NOMO-1 treated with dmso at 0.1 percent for 144 hours (cell line): ENCODE measurements at regions not wholly inside any gene's neighbourhood (a gene's known extent, or its start where the extent isn't known, plus 50 kb on each side); places are given as distances from the start of the nearest gene placed in this dataset.
A peak's percentile ranks its signal among the peaks of the same experiment; 100 is the strongest.
"Not testable (repeated sequence)": the region's sequence is repeated elsewhere in the genome, so short reads cannot be mapped to it uniquely, and the experiment has no call there.

Source experiments
- DNase-seq: peaks from one replicate; lab custom pipeline; 2025; ENCODE audit not compliant: unreplicated experiment; lab: John Stamatoyannopoulos, UW

DNA sequence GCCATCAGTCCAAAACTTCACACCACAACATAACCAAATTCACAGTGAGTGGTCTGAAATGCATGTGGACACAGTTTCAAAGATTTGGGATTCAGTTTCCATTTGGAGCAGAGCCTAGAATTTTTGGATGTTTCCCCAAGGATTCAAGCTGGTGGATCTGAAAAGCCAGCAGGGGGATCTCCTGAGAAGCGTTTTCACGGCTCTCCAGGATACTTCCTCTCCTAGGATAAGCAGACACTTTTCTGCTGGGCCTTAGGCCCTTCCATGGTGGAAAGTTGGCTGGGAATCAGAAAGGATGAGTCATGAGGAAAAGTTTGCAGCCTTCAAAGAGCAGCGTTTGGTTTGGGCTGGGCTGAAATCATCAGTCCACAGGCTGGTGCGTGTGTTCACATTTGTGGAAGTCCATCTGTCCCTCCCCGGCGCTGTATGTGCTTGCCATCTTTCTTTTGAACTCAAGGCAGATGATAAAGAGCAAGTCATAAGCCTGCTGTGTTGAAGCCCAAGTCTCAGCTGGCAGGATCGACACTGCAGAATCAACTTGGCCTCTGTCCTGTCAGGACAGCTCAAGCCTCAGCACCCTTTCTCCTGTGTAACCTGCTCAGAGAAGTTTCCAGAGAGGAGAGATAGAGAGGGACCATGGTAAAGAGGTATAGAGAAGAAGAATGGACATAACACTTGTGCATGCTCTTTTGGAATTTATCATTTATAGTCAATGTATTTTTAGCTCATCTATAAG, 152.6 kb upstream of the MSX2 start:
- DNase-seq: no peak

DNA sequence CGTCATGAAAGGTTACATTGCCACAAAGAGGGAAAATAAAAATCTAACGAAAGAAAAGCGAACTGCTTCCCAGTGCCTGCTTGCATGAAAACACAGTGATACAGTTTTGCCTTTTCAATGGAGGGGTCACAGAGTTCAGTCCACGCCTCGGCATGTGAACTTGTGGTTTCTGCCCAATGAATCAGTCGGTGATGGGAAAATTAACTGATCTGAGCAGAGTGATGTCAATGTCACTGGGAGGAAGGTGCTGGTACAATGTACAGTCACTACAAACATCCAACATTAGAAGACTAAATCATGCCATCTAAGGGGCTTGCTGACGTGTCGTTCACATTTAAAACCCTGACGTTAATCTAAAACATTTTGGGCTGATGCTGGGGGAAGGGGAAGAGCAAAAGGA, 151.8 kb upstream of the MSX2 start:
- no peak for DNase-seq

DNA sequence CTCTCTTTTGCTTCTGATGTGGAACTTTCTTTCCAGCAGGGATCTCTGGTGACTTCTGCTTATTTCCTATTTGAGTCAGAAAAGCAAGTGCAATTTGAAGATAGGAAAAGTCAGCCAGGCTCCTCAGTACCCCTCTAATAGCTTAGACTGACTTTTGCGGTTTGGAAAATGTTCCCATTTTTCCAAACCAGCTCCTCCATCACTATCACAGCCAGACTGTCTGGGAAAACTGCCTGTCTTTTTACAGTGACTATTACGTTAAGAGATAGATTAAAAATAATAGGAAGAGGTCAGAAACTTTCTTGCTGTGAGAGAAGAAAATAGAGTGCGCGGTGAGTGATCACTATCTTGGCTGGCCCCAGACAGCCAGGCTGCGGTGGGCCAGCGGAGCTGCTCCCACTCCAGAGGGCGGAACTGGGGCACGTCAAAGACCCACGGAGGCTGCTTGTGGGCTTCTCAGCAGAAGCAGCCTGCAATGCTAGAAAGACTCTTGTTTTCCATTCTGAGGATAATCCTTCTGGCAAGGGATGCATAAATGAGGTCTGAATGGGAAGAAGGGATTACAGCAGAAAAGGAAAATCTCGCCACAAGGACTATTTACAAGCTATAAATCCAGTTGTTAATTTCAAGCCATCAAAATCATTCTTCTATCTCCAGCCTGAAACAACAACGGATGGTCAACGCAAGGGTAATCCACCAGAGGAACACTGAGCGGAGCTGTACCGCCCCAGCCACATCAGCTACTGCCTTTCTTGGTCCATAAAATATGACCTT, 151.0 kb upstream of the MSX2 start:
- no peak for DNase-seq

DNA sequence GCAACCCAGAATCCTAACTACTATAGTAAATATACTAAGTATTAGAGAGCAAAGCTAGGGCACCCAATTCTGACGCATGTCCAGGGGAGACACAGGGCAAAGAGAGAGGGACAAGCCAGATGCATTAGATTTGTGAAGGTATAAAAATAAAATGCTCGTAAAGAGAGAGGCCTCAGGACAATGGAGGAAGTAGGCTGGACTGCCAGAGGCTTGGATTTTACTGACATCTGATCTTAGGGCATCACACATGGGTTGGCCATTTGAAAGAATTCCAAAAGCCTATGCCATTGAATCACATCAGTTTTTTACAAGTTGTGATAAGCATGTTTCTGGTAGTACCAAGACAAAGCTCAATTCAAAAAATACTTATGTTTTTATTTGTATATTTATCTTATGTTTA, 149.3 kb upstream of the MSX2 start:
- no peak for DNase-seq

DNA sequence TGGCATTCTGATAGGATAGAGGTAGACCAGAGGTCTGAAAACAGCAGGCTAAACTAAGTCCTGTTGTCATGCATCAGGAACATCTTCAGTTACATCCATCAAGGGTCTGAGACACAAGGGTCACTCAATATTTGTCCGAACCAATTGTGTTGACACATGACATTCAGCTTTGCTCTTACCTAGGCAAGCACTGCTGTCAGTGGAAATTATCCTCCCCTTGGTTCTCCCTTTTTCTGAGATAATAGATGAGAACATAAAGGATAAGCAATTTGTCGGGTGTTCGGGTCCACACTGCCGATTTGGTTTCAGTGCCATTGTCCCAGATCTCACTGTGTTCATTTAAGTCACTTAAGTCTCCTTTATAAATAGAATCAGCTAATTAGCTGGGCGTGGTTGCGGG, 148.3 kb upstream of the MSX2 start:
- DNase-seq: no peak

DNA sequence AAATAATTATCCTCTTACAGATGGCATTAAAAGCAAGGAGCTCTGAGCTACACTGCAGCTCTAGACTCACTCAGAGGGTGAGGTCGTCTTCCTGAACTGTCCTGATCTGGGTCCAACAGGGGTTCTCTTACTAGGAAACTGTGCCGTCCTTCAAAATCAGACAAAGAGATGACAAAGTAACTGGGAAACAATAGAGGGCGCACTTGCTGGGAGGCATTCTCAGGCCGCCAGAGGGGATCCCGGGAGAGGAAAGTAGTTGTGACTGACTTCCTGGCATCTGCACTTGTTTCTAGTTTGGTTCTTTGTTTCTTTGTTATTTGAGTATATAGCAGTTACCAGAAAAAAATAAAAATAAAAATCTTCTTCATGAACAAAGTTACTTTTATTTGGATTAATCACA, 142.9 kb upstream of the MSX2 start:
- no peak for DNase-seq

DNA sequence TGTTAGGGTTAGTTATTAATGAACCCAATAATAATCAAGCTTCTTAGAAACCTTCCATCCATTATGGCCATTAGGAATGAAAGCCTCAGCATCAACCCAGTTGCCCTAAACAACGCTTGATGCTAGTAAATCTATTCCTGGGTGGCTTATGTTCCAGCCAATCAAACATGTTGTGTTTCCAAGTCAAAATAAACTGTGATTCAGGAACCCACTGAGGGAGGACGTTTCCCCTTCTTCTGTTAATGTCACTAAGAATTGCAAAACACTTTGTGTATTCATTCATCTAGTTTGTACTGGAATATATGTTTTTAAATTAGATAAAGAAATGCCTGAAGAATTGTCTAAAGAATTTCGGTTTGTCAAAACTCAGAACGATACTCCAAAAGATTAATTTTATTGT, 142.5 kb upstream of the MSX2 start:
- no peak for DNase-seq

DNA sequence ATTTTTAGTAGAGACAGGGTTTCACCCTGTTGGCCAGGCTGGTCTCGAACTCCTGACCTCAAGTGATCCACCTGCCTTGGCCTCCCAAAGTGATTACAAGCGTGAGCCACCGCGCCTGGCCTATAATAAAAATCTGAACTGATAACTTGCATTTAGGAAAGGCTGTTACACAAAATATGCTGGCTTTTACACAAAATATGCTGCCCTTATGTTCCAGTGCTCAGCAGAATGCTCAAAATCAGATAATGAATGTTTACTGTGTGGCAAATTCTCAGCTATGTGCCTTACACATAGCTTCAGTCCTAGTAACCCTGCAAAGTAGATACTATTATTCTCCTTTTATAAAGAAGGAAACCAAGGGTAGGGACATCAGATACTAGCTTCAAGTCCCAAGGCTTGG, 141.3 kb upstream of the MSX2 start:
- no peak for DNase-seq

DNA sequence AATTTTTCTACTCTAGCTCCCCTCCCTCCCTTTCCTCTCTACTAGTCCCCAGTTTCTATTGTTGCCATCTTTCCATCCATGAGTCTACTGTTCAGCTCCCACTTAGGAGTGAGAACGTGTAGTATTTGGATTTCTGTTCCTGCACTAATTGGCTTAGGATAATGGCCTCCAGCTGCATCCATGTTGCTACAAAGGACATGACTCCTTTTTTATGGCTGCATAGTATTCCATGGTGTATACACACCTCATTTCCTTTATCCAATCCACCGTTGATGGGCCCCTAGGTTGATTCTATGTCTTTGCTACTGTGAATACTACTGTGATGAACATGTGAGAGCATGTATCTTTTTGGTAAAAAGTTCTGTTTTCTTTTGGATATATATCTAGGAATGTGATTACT, 138.9 kb upstream of the MSX2 start:
- no peak for DNase-seq

DNA sequence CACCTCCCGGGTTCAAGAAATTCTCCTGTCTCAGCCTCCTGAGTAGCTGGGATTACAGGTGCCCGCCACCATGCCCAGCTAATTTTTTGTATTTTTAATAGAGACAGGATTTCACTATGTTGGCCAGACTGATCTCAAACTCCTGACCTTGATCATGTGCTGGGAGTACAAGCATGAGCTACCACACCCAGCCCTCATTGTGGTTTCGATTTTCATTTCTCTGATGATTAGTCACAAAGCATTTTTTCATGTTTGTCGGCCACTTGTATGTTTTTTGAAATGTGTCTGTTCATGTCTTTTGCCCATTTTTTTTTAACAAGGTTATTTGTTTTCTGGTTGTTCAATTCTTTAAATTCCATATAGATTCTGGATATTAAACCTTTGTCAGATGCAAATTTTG, 138.2 kb upstream of the MSX2 start:
- not testable (repeated sequence) for DNase-seq

DNA sequence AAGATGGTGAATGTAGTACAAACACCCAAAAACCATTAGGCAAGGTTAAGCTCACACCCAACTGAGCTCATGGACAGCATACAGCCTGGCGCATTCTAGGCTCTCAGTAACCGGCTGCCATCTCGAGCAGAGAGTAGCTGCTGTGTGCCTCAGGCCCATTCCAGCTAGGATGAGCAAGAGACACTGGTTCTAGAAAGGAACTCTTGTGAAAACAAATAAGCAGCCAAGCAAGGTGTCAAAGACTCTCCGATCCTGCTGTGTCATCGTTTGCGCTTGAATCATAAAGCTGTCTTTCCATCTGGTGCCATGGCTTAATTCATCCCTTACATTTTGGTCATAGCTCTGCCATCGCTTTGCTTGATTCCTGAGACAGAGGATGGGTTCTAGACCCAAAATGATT, 135.4 kb upstream of the MSX2 start:
- no peak for DNase-seq

DNA sequence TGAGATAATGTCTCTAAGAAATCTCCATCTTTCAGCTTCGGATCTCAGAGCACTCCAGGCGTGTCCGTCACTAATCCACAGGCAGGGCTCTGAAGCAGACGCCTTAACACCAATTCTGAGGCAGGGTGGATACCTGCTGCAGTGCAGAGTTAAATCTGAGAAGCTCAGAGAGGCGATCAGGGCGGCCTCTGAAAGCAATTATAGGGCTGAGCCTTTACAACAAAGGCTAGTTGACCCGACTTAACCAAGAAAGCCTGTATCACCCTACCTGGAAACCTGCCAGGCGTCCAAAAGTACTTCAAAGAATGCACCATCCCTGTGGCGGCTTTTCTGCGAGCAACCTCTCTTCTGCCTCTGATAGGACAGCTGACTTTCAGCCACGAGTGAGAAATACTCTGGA, 134.8 kb upstream of the MSX2 start:
- no peak for DNase-seq

DNA sequence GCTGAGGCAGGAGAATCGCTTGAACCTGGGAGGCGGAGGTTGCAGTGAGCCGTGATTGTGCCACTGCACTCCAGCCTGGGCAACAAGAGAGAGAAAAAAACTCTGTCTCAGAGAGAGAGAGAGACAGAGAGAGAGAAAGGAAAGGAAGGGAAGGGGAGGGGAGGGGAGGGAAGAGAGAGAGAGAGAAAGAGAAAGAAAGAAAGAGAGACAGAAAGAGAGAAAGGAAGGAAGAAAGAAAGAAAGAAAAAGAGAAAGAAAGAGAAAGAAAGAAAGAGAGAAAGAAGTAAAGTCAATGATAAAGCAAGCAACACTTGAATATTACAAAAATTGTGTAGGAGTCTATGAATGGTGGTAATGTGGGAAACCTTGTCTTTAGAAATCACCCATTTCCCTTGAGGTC, 133.6 kb upstream of the MSX2 start:
- no peak for DNase-seq

DNA sequence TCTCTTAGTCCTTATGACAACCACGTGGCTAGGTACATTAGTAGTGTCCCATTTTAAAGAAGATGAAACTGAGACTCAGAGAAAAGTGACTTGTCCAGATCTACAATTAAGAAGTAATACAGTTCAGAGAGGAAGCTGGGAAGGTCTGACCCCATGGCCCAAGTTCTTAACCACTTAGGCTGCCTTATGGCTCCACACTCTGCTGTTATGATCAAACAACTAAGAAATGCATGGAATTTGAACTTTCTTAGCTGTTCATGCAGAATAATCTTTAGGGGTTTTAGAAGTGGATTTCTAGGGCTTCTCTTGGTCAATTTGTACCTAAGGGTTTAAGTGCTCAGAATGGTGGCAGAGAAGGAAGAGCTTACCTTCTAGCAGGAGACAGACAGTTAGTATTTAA, 128.0 kb upstream of the MSX2 start:
- DNase-seq: no peak

DNA sequence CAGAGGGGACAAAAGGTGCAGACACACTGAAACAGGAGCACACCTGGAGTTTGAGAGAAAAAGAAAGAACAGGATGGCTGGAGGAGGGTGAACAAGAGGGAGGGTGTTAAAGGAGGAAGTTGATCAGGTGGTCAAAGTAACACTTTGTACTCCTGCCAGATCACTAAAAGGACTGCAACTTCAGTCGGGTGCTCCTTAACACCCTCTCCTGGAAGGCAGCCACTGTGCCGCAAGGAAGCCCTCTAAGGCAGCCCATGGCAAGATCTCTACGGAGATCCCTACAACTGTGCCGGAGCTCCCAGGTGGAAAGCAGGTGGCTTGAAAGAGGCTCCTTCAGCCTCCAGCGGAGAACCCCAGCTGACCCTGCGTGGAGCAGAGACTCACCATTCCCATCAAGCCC, 124.4 kb upstream of the MSX2 start:
- no peak for DNase-seq

DNA sequence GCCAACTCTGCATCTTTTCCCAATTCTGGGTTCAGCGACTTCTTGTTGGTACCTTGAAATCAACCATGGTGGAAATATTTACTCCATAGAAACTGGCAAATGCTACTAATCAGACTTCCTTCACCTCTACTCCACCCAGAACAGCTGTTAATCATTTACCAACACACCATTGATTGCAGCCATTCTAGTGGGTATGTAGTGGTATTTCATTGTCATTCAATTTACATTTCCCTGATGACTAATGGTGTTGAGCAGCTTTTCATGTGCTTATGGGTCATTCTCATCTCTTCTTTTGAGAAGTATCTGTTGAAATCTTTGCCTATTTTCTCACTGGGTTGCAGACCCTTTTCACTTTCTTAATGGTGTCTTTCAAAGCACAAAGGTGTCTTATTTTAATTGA, 122.4 kb upstream of the MSX2 start:
- no peak for DNase-seq

DNA sequence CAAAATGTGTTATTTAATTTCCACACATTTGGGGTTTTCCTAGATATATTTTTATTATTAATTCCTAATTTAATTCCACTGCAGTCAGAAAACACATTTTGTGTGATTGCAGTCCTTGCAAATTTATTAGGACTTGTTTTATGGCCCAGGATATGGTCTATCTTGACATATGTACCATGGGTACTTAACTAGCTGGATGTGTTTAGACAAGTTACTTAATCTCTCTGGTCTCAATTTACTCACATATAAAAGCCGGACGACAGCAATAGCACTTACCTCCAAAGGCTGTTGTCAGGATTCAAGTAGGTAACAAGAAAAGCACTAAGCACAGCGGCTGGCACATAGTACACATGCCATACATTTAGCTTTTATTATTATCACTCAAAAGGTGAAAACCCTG, 118.2 kb upstream of the MSX2 start:
- no peak for DNase-seq

DNA sequence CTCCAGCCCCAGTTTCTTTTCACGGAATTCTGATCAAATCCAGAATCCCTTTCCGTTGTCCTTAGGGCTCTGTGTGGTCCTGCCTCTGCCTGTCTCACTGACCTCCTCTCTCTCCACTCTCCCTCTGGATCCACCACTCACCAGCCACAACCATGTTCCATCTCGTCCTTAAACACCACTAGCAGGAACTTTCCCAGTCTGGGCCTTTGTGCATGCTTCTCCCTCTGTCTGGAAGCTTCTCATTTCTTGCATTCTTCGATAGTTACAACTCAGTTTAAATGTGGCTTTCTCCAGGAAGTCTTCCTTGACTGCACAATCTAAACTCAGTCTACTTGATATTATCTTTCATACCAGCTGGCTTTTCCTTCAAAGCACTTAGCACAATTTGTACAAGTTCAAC, 117.7 kb upstream of the MSX2 start:
- no peak for DNase-seq

DNA sequence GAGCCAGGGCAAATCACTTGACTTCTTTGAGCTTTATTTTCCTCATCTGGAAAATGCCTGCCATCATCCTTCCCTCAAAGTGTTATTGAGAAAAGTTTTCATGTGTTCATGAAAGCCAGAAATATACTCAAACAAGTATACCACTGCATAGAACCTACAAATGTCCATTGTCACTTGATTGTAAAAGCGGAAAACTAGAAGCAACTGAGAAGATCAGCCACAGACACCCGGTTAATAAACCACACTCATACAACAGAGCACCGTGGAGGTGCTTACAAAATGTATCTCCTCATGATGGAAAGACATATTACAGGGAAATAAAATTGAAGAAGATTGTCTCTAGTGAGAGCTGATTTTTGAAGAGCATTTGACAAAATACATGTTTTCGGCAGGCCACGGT, 117.2 kb upstream of the MSX2 start:
- no peak for DNase-seq

DNA sequence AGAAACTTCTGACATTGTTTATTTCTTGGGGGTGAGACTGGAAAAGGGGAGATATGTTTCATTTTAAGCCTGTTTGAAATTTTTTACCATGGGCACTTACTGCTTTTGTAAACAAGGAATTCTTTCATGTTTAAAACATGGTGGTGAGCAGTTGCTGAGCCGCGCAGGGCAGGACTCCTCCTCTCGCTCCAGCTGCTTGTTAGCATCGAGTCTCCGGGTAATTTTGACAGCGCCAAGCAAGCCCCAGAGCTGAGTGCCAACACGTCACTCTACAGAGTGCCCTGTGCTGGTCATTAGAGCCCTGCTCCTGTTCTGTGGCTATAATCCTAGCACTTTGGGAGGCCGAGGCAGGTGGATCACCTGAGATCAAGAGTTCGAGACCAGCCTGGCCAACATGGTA, 116.5 kb upstream of the MSX2 start:
- DNase-seq: no peak

DNA sequence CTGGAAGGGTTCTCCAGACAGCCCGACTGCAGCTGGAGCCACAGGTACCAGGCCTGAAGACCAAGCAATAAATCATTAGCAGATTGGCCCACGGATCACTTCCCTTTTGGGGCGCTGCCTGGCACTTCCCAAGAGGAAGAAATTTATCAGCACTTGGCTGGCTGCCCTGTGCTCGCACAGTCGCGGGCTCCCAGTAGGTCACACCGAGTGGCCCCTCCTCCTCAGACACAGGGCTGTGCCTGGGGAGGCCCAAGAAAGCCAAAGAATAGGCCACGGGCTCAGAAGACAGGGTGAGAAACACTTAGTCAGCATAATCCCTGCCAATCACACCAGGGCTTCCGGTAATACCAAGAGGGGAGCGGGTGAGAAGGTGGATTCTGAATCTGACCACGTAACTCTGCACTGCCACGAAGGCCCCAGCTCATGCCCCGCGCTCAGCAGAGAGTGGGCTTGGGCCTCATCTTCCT, 115.7 kb upstream of the MSX2 start:
- peak; percentile 52 for DNase-seq

DNA sequence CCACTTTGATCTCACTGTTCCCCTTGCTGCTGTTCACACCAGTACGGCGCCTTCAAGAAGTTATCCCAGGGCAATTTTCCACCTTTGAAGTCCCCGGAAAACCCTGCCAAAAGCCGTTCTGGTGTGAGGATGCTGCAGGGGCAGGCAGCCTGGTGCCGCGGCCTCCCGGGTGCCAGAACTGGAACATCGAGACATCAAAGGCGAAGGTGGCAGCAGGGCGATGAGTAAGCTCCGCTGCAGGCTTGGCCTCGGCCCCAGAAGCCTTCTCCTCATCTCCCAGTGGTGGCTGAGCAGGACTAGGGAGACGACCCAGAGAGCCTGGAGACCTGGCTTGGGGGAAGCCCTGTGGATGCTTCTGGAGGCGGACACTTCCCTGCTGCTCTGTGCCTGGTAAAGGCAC, 115.3 kb upstream of the MSX2 start:
- DNase-seq: no peak

DNA sequence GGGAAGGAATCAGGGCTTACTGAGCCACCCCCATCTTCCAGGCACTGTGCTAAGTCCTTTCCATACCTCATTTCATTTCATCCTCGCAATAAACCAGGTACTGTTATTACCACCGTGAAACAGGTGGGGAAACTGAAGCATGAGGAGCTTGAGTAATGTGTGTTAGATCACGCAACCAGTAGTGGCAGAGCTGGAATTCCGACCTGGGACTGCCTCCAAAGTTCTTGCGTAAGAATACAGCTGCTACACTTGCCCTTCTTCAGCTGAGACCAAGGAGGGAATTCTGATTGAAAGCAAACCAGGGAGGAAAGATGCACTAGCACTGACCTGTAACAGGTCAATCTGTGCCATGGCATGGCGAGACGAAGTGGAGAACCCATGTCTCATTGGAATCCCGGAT, 113.4 kb upstream of the MSX2 start:
- no peak for DNase-seq
